K562 (cell line): ENCODE measurements at regions not wholly inside any gene's neighbourhood (a gene's known extent, or its start where the extent isn't known, plus 50 kb on each side); places are given as distances from the start of the nearest gene placed in this dataset.

Source experiments
- ATAC-seq: fragments of 200-7000 bp; cut with Tn5 transposase; 3 replicates; pipeline ENCODE4 v1.9.1; 2020; ENCODE audit warnings: moderate library complexity
- BruUV-seq: library from RNA; stranded (reverse); fragments of 400-500 nt; replicated peaks from 2 replicates; lab custom pipeline; 2021; lab: Mats Ljungman, UMichigan
- CTCF ChIA-PET: fragments of 300-600 bp; formaldehyde crosslinking; extraction: SDS; loops from one replicate; lab custom pipeline; 2021; ENCODE audit warnings: low intra/inter-chr PET ratio; lab: Yijun Ruan, JAX
- POLR2A ChIA-PET: fragments of 300-600, 350-650 bp; sonication (Branson Sonifier 250); formaldehyde crosslinking; extraction: SDS; loops from one replicate; lab custom pipeline; 2021; ENCODE audit warnings: antibody characterized with exemption, inconsistent platforms; lab: Yijun Ruan, JAX
- DNase-seq, 4 experiments: peaks; one replicate each; pipeline versions ENCODE4 v3.0.0 to v3.0.0-alpha.2; 2011 to 2018; ENCODE audit warnings: low spot score in 3 of 4, mixed read lengths in 3 of 4; ENCODE audit errors: extremely low read depth in 1 of 4
- FAIRE-seq: peaks from 2 replicates; lab custom pipeline; 2011; peaks lifted over from hg19 to GRCh38; lab: Jason Lieb, UNC
- H2AFZ ChIP-seq: 2 replicates; pipeline ENCODE4 v1.6.0; 2011; ENCODE audit warnings: low read depth, low read length, control low read depth, inconsistent platforms
- H3K27ac ChIP-seq: fragments of 200-600 bp; 3 replicates; pipeline ENCODE4 v1.8.0; 2011; ENCODE audit warnings: low read depth, mild to moderate bottlenecking, control low read depth, inconsistent platforms, low read length, moderate library complexity, mixed read lengths; ENCODE audit errors: extremely low read depth
- H3K27me3 ChIP-seq, 2 experiments: fragments of 300-600 bp in 1 of 2; 2 replicates in 1 of 2; 3 replicates in 1 of 2; pipeline versions ENCODE4 v1.6.0 to v1.8.0; 2011; ENCODE audit warnings: inconsistent platforms in 2 of 2, low read length in 2 of 2, mild to moderate bottlenecking in 1 of 2, mixed read lengths in 1 of 2, moderate library complexity in 1 of 2; ENCODE audit not compliant: control insufficient read depth in 2 of 2, insufficient read depth in 2 of 2
- H3K36me3 ChIP-seq: fragments of 300-600 bp; 3 replicates; pipeline ENCODE4 v1.8.0; 2011; ENCODE audit warnings: mild to moderate bottlenecking, low read length, inconsistent platforms; ENCODE audit not compliant: control insufficient read depth, insufficient read depth
- H3K4me1 ChIP-seq, 2 experiments: fragments of 200-600 bp in 1 of 2; replicated peaks in 1 of 2; 2 replicates in 1 of 2; 3 replicates in 1 of 2; pipeline versions ENCODE4 v1.5.1 to v1.8.0; 2011; ENCODE audit warnings: inconsistent platforms in 2 of 2, low read length in 2 of 2, mild to moderate bottlenecking in 1 of 2, mixed read lengths in 1 of 2, moderate library complexity in 1 of 2; ENCODE audit not compliant: control insufficient read depth in 2 of 2, insufficient read depth in 2 of 2
- H3K4me2 ChIP-seq: 2 replicates; pipeline ENCODE4 v1.6.1; 2011; ENCODE audit warnings: low read length, control low read depth, inconsistent platforms, mixed read lengths; ENCODE audit not compliant: insufficient read depth
- H3K4me3 ChIP-seq: fragments of 200-600 bp; sonication (generic), shearing (Covaris generic); 2 replicates; pipeline ENCODE4 v1.5.1; 2016; ENCODE audit warnings: control low read depth, inconsistent platforms
- H3K79me2 ChIP-seq: fragments of 200-600 bp; 3 replicates; pipeline ENCODE4 v1.8.0; 2011; ENCODE audit warnings: low read length, inconsistent platforms; ENCODE audit not compliant: control insufficient read depth, insufficient read depth
- H3K9ac ChIP-seq, 2 experiments: 2 replicates each; pipeline versions ENCODE4 v1.6.0 to v1.6.1; 2011; ENCODE audit warnings: low read depth in 2 of 2, low read length in 2 of 2, control low read depth in 1 of 2, inconsistent platforms in 1 of 2, mild to moderate bottlenecking in 1 of 2, mixed read lengths in 1 of 2; ENCODE audit not compliant: insufficient read depth in 1 of 2
- H3K9me1 ChIP-seq: one replicate; pipeline ENCODE4 v1.6.0; 2011; ENCODE audit warnings: inconsistent platforms, mild to moderate bottlenecking, low read length, moderate library complexity; ENCODE audit not compliant: control insufficient read depth, insufficient read depth
- H3K9me3 ChIP-seq: replicated peaks from 2 replicates; pipeline ENCODE4 v1.5.1; 2011; ENCODE audit warnings: low read depth, low read length, inconsistent platforms; ENCODE audit not compliant: control insufficient read depth, insufficient read depth
- H4K20me1 ChIP-seq: replicated peaks from 2 replicates; pipeline ENCODE4 v1.6.1; 2011; ENCODE audit warnings: low read length, inconsistent platforms, mixed read lengths; ENCODE audit not compliant: control insufficient read depth, insufficient read depth
- BMI1 ChIP-seq: fragments of 150-350 bp; IDR thresholded peaks from 2 replicates; pipeline ENCODE4 v1.6.1; 2014; ENCODE audit warnings: low read length
- DPF2 ChIP-seq: fragments of 450-650 bp; IDR thresholded peaks from 2 replicates; pipeline ENCODE4 v1.6.1; 2016
- GTF2F1 ChIP-seq: IDR thresholded peaks from 2 replicates; pipeline ENCODE4 v1.6.1; 2011; ENCODE audit warnings: low read depth, low read length, improper control_type of control experiment
- HMG20B ChIP-seq: fragments of 250-450 bp; sonication (Bioruptor Pico); IDR thresholded peaks from 2 replicates; pipeline ENCODE4 v1.5.0; 2021; ENCODE audit warnings: mild to moderate bottlenecking
- JUN ChIP-seq, 2 experiments: sonication (generic) in 1 of 2; formaldehyde crosslinking in 1 of 2; IDR thresholded peaks; 2 replicates each; pipeline versions ENCODE4 v1.6.1 to v1.8.0; 2012 to 2022; ENCODE audit warnings: borderline replicate concordance in 2 of 2, mild to moderate bottlenecking in 2 of 2, improper control_type of control experiment in 1 of 2, low read depth in 1 of 2, low read length in 1 of 2, missing genetic modification reagents in 1 of 2
- KLF6 ChIP-seq: fragments of 250-450 bp; sonication (Bioruptor Pico); IDR thresholded peaks from 2 replicates; pipeline ENCODE4 v1.4.0; 2020; ENCODE audit warnings: mild to moderate bottlenecking, moderate library complexity, borderline replicate concordance
- LARP7 ChIP-seq: fragments of 450-650 bp; IDR thresholded peaks from 2 replicates; pipeline ENCODE4 v1.6.1; 2016
- NCOR1 ChIP-seq: fragments of 450-650 bp; IDR thresholded peaks from 2 replicates; pipeline ENCODE4 v1.6.1; 2016; ENCODE audit warnings: mild to moderate bottlenecking, moderate library complexity
- NEUROD1 ChIP-seq: fragments of 150-350 bp; IDR thresholded peaks from 2 replicates; pipeline ENCODE4 v1.6.1; 2014; ENCODE audit warnings: borderline replicate concordance, low read length, low read depth; ENCODE audit not compliant: partially characterized antibody
- NFIC ChIP-seq: fragments of 450-650 bp; IDR thresholded peaks from 2 replicates; pipeline ENCODE4 v1.6.1; 2017; ENCODE audit warnings: mild to moderate bottlenecking, inconsistent platforms
- SNIP1 ChIP-seq: fragments of 450-650 bp; IDR thresholded peaks from 2 replicates; pipeline ENCODE4 v1.7.1; 2017; ENCODE audit warnings: low read depth, mild to moderate bottlenecking
- TOE1 ChIP-seq, 2 experiments: fragments of 450-650 bp in 1 of 2; sonication (generic) in 1 of 2; formaldehyde crosslinking in 1 of 2; IDR thresholded peaks; 2 replicates each; pipeline versions ENCODE4 v1.7.1 to v1.8.0; 2016 to 2022; ENCODE audit warnings: borderline replicate concordance in 2 of 2, mild to moderate bottlenecking in 2 of 2, antibody characterized with exemption in 1 of 2, inconsistent platforms in 1 of 2, low read depth in 1 of 2, missing genetic modification reagents in 1 of 2, moderate library complexity in 1 of 2
- TRIM24 ChIP-seq, 2 experiments: fragments of 450-650 bp; IDR thresholded peaks; 2 replicates each; pipeline ENCODE4 v1.6.1; 2016
- ZNF23 ChIP-seq: fragments of 250-450 bp; sonication (Bioruptor Pico); IDR thresholded peaks from 2 replicates; pipeline ENCODE4 v1.4.0; 2020; ENCODE audit warnings: mild to moderate bottlenecking
- ZNF280A ChIP-seq: fragments of 450-650 bp; IDR thresholded peaks from 2 replicates; pipeline ENCODE4 v1.6.1; 2018; ENCODE audit warnings: mild to moderate bottlenecking, low read depth; ENCODE audit not compliant: partially characterized antibody
- ZNF518B ChIP-seq: fragments of 250-450 bp; sonication (Bioruptor Pico); IDR thresholded peaks from 2 replicates; pipeline ENCODE4 v1.5.0; 2021; ENCODE audit warnings: mild to moderate bottlenecking, moderate library complexity
- ZNF668 ChIP-seq: fragments of 250-450 bp; sonication (Bioruptor Pico); IDR thresholded peaks from 2 replicates; pipeline ENCODE4 v1.8.0; 2022; ENCODE audit warnings: mild to moderate bottlenecking, inconsistent platforms
- ZNF707 ChIP-seq: fragments of 250-450 bp; sonication (Bioruptor Pico); conservative IDR thresholded peaks from 2 replicates; pipeline ENCODE4 v1.8.0; 2022; ENCODE audit warnings: inconsistent platforms, mild to moderate bottlenecking, moderate library complexity
- WGBS: fragments of 100-300 bp; shearing (Covaris generic); methylation state at CpG from one replicate; pipeline ENCODE4 v1.1.6; 2016; ENCODE audit warnings: low coverage, mixed read lengths; ENCODE audit not compliant: insufficient coverage; ENCODE audit errors: missing lambda C conversion rate; 5-methylcytosine and 5-hydroxymethylcytosine counted together
- in situ Hi-C: fragments of 300-500 bp; cut with MboI; formaldehyde crosslinking; loops from 4 replicates; pipeline ENCODE4 v1.15.0; 2018; ENCODE audit warnings: inconsistent platforms, mixed read lengths
- intact Hi-C: fragments of 100-400 bp; cut with micrococcal nuclease; formaldehyde crosslinking; loops from 2 replicates; pipeline ENCODE4 v1.14.2; 2022

GRCh38 chr12:4984971-4985370 lies 58.7 kb upstream of the KCNA5 start:
- no peak overlapping the region for H3K4me3 ChIP-seq
- intact Hi-C loops = no loop called here
- H3K27me3 ChIP-seq = peaks cover 0 to 38% of the 10 kb centered on the region in 2 experiments; a peak in 3 of 5 replicates
- H3K9ac ChIP-seq = no peak overlapping the region
- in situ Hi-C loops = no loop called here
- H3K79me2 ChIP-seq = no peaks in the 10 kb centered on the region
- H3K4me1 ChIP-seq = no peaks in the 10 kb centered on the region
- no peak overlapping the region for H3K27ac ChIP-seq
- H4K20me1 ChIP-seq = no peaks in the 10 kb centered on the region
- POLR2A ChIA-PET = interaction anchor here (0.7 to 1.2 kb wide), 2 partner anchors 9 to 251 kb away, joined by 3 read pairs; no protein-coding TSS in a partner anchor
- no TSS peak for BruUV-seq
- DNase-seq (no peak), ATAC-seq (no peak)
- 0% methylated on average over 4 of the region's 7 CpGs for WGBS
- H3K9me1 ChIP-seq = no peaks in the 10 kb centered on the region
- H3K9me3 ChIP-seq = no peaks in the 10 kb centered on the region
- H2AFZ ChIP-seq = no peak overlapping the region
- TF ChIP-seq ZNF23 (CRISPR knock-in tag) = no peak
- no peak for TF ChIP-seq NFIC
- no peak for TF ChIP-seq ZNF707 (CRISPR knock-in tag)
- TF ChIP-seq BMI1 = no peak
- no peak for TF ChIP-seq ZNF280A
- no peak for TF ChIP-seq HMG20B (CRISPR knock-in tag)
- TF ChIP-seq SNIP1 = no peak
- no peak for TF ChIP-seq NEUROD1
- TF ChIP-seq KLF6 (CRISPR knock-in tag) = no peak
- no peak for TF ChIP-seq DPF2
- TF ChIP-seq LARP7 = no peak
- TF ChIP-seq ZNF518B = no peak
- TF ChIP-seq GTF2F1 = no peak
- no peak for TF ChIP-seq NCOR1
- no peak for TF ChIP-seq TOE1 (IDR thresholded peaks at IDR 0.05; ENCODE audit: borderline replicate concordance)
- no peak for TF ChIP-seq TOE1 (CRISPR knock-in tag; IDR thresholded peaks at IDR 0.05; ENCODE audit: borderline replicate concordance, low read depth)
- TF ChIP-seq JUN (IDR thresholded peaks at IDR 0.05; ENCODE audit: borderline replicate concordance, low read depth, low read length) = no peak
- no peak for TF ChIP-seq JUN (CRISPR knock-in tag; IDR thresholded peaks at IDR 0.05; ENCODE audit: borderline replicate concordance)
- no peak for TF ChIP-seq TRIM24 (IDR thresholded peaks at IDR 0.05)
- no peak for TF ChIP-seq ZNF668 (CRISPR knock-in tag)
- TF ChIP-seq, all 486 proteins: peak for 0
- CTCF ChIA-PET = no interaction called here
- Histone ChIP-seq H3K4me2 (no peak overlapping the region), H3K36me3 (no peaks in the 10 kb centered on the region)
- FAIRE-seq = no peak
